ENCODE measurements at regions not wholly inside any gene's neighbourhood (a gene's known extent, or its start where the extent isn't known, plus 50 kb on each side); places are given as distances from the start of the nearest gene placed in this dataset.

DNA sequence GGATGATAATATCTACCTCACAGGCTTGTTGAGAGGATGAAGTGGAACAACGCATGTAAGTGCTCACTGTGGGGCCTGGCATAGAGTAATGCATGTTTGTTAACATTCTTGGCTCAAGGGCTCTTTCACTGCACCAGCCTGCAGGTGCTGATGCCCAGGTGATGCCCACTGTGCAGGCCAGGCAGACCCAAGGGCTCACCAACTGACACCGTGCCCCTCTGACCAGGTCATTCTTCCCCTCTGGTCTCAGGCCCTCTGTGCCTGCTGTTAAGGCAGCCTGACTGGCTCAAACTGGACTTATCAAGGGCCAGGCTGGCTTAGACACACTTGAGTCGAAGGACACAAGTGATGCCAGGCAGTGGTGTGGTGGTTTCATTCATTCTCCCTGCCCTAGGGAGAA, 90.5 kb downstream of the PJA1 start:
- no peak for TF ChIP-seq GATA3 (IDR thresholded peaks at IDR 0.05; ENCODE audit: low read depth, low read length)
- TF ChIP-seq GATA2 (IDR thresholded peaks at IDR 0.05; ENCODE audit: low read depth, low read length): no peak

DNA sequence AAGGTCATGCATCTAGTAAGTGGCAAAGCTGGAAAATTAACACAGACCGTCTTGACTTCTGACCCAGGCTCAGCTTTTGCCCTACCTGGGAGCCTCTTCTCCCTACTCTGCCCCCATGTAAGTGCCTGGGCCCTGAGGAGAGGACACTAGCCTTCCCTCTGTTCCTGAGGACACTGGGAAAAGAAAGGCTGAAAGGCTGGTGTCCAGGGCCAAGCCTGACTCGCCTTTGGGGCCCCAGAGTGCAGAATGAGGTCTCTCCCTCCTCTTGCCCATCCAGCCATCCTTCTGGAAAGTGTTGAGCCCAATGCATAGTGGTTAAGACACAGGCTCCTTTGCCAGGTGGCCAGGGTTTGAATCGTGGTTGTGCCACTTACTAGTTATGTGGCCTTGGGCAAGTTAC, 91.5 kb downstream of the PJA1 start:
- no peak for TF ChIP-seq GATA2 (IDR thresholded peaks at IDR 0.05; ENCODE audit: low read depth, low read length)
- no peak for TF ChIP-seq GATA3 (IDR thresholded peaks at IDR 0.05; ENCODE audit: low read depth, low read length)

DNA sequence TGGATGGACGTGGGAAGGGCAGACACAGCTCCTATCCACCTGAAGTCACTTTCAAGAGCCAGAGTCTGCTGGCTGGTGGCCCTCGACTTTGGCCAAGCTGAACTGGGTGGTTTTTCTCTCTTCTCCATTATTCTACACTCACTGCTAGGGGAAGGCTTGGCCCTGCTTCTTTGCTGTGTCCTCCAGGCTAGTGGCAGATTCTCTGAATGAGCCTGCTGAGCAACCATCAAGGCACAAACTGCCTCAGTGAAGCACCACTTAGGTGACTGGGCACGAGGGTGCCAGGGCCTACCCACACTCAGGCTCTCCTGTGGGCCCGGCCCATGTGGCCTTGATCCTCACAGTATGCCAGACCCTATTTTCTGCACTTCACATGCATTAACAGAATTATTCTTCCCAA, 92.0 kb downstream of the PJA1 start:
- no peak for TF ChIP-seq GATA2 (IDR thresholded peaks at IDR 0.05; ENCODE audit: low read depth, low read length)
- no peak for TF ChIP-seq GATA3 (IDR thresholded peaks at IDR 0.05; ENCODE audit: low read depth, low read length)

DNA sequence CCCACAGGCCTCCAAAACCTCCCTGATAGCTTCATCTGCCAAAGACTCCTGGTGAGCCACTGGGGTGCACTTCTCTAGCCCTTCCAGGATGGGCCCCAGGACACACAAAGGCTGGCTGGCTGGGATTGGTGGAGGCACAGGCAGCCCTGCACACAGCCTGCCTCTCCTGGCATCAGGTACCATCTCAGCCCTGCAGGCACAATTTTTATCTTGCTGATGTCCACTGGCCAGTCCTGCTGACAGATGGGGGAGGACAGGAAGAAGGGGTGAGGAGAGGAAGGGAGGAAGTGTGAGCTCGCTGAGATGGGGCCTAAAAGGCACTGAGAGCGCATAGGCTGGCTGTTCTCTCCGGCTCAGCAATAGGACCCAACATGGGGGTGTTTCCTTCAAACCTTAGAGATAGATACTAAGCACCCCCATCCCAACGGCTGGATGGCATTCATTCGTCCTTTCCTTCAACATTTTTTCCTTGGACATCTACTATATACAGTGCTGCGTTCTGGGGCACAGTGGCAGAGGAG, 92.7 kb downstream of the PJA1 start:
- TF ChIP-seq GATA2 (IDR thresholded peaks at IDR 0.05; ENCODE audit: low read depth, low read length) (no peak; the same call in 1 of the 2 replicates), GATA3 (IDR thresholded peaks at IDR 0.05; ENCODE audit: low read depth, low read length) (no peak)

DNA sequence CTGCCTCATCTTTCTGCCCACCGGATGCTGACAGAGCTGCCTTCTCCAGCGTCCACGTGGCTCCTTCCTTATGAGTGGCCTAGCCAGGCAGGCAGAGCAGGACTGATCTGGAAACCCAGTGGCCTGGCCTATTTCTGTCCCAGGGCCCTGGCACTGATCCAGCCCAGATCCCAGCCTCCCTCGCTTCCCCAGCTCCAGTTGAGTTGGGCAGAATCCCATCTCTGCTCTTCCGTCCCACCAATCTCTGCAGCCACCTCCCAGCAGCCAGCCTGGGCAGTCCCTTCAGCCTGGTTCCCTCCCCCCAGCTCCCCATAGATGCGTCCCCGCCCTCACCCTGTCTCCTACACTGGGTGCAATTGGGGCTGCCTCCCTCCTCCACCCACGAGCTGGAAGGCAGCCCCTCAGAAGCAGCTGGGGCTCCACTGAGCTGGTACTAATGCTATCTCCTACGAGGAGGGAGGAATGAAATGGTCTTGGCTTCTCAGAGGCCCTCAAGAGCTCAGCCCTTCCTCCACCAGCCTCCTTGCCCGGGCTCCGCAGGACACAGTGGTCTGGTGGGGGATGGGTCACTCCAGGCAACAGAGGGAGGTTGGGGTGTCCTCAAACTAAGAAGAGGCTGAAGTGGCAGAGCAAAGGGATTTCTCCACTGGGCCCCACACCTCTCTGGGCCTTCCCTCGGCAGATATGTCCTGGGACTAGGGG, 94.2 kb downstream of the PJA1 start:
- no peak for TF ChIP-seq GATA3 (IDR thresholded peaks at IDR 0.05; ENCODE audit: low read depth, low read length)
- TF ChIP-seq GATA2 (IDR thresholded peaks at IDR 0.05; ENCODE audit: low read depth, low read length): no peak

DNA sequence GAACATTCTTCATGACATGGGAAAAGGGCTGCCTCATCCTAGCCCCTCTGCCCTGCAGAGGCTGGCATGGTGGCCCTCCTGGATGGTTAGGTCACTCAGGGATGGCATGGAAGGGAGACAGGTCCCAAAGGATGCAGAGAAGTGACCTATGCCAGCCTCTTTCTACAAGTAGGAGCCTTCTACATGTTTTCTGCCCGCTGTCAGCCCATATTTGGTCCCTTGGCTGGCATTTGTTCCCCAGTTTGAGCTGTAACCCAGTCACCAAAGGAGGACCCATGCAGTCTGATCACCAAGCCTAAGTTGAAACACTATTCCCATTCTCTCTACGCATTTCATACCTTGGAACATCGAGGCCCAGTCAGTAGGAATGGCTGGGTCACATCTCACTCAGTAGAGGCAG, 95.4 kb downstream of the PJA1 start:
- no peak for TF ChIP-seq GATA2 (IDR thresholded peaks at IDR 0.05; ENCODE audit: low read depth, low read length)
- no peak for TF ChIP-seq GATA3 (IDR thresholded peaks at IDR 0.05; ENCODE audit: low read depth, low read length)

DNA sequence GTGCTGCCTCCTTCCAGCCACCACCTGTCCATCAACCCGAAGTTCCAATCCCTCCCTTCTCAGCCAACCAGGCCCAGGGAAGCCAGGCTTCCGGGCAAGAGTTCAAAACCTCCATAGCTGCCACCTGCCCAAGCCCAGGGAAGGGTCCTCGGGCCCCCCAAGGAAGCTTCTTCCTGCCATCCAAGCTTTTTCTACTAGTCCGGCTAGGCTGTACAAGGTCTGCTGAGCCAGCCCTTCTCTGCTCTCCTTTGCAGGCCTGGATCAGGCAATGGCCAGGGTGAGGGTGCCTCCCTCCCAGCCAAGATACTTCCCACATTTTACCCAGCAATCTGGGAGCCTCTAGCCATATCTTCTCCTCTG, 96.2 kb downstream of the PJA1 start:
- TF ChIP-seq GATA3 (IDR thresholded peaks at IDR 0.05; ENCODE audit: low read depth, low read length) (no peak), GATA2 (IDR thresholded peaks at IDR 0.05; ENCODE audit: low read depth, low read length) (no peak)

DNA sequence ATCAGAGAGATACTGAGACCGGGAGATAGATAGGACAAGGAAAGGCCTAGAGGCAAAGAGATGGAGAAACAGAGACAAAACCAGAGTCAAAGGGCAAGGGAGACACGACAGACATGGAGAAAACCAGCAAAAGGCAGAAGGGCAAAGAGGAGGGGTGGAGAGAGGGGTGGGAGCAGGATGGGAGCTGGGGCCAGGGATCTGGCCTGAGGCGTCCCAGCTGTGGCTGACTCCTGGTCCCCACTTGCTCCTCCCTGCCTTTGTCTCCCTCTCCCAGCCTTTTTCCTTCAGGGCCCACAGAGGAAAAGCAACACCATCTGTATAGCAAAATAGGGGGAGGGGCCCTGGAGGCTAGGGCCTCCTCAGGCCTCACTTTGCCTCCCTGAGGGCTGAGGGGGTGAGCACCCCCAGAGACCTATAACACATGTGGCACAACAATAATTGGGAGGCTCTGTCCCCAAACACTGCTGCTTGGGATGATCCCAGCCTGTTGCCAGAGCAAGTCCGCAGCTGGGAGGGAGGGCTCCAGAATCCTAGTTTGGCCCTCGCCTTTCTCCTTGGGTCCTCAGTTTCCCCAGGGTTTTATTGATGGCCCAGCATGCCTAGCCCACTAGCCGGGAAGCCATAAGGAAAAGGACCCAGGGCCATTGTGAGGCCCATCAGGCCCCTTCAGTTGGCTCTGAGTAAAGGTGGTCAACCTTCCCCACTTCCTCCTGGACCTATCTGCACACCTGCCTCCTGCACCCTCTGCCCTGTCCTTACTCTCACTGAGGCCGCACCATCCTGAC, 96.8 kb downstream of the PJA1 start:
- TF ChIP-seq GATA2 (IDR thresholded peaks at IDR 0.05; ENCODE audit: low read depth, low read length) (no peak), GATA3 (IDR thresholded peaks at IDR 0.05; ENCODE audit: low read depth, low read length) (no peak)

DNA sequence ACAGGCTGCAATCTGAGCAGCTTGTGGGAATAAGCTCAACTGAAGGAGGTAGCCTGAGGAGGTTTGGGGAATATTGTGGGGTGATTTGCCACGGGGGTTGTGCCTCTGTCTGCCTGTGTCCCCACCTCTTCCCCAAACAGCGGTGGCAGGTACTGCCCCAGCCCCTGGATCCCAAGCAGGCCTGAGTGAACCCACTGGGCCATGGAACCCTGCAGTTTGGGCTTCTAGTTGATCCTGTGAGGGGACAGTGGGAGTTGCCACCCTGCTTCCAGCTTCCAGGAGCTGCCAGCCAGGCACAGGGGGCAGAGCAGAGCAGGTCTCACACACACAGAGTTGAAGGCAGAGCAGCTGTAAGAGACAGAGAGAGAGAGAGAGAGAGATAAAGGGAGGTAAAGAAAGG, 97.4 kb downstream of the PJA1 start:
- TF ChIP-seq GATA3 (IDR thresholded peaks at IDR 0.05; ENCODE audit: low read depth, low read length) (no peak), GATA2 (IDR thresholded peaks at IDR 0.05; ENCODE audit: low read depth, low read length) (no peak)

DNA sequence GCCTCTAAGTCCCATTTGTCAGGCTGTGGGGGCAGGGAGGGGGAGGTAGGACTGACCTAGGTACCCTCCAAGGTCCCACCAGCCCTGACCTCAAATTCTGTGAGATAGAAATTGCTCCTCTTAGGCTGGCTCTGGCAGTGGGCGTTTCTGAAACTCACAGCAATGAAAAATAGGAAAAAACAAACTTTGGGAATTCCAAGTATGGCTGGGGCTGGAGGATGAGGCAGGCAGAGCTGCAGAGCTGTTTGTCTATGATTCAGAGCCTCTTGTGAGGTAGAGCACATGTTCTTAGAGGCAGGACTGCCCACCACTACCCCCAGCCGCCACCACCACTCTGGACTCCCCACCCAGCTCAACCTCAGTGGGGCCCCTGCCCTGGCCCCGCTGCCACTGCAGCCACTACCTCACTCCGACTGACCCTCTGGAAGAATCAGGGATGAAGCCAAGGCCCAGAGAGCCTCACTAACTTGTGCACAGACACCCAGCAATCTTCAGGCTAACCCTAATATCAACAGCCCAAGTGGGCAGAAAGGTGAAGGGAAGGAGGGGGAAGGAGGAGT, 98.2 kb downstream of the PJA1 start:
- TF ChIP-seq GATA2 (IDR thresholded peaks at IDR 0.05; ENCODE audit: low read depth, low read length): no peak
- no peak for TF ChIP-seq GATA3 (IDR thresholded peaks at IDR 0.05; ENCODE audit: low read depth, low read length)

DNA sequence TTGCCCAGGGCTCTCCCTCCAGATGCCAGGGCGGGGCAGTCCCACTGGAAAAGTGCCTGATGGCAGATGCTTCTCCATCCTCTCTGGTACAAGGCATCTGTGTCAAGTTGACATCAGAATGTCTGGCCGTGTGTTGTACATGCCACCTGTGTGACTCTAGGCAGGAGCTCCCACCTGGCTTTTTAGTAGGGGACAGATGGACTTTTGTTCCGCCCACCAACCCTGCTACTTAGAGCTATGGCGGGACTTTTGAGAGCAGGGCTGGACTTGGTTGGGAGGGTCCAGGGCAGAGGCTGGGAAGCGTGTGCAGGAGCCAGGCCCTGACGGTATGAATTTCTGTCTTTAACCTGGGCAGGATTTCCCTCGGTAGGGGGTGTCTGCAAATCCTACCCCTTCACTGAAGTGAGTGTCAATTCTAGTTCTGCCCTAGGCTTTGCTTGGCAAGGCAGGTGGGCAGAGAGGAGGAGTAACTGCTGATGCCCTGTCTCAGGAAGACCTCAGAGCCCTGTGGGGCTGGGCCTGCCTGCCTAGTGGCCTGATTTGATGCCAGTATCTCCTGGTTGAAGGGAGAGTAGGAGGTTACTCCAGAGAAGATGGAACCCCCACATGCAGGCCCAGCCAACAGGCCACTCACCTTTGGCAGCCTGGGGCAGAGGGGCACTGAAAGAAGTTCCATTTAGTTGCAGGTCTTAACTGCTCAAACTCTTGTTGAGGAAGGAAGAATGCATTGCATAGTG, 99.1 kb downstream of the PJA1 start:
- TF ChIP-seq GATA3 (IDR thresholded peaks at IDR 0.05; ENCODE audit: low read depth, low read length) (no peak), GATA2 (IDR thresholded peaks at IDR 0.05; ENCODE audit: low read depth, low read length) (no peak)

DNA sequence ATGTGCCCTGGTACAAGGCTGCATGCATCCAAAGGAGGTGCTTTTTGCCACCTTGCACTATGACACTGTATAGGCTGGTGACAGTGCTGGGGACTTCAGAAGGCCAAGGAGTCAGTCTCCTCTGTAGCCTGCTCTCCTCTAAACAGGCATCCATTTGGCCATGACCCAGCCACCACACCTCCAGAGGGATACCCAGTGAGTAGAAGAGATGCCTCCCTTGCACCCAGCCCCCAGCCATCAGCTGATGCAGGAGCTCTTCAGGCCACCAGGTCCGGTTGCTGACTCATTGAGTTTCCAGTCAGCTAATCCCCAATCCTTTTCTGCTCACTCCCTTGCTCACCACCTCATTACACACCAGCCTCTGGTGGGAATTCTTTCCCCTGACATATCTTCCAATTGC, 99.8 kb downstream of the PJA1 start:
- TF ChIP-seq GATA2 (IDR thresholded peaks at IDR 0.05; ENCODE audit: low read depth, low read length): no peak
- no peak for TF ChIP-seq GATA3 (IDR thresholded peaks at IDR 0.05; ENCODE audit: low read depth, low read length)

DNA sequence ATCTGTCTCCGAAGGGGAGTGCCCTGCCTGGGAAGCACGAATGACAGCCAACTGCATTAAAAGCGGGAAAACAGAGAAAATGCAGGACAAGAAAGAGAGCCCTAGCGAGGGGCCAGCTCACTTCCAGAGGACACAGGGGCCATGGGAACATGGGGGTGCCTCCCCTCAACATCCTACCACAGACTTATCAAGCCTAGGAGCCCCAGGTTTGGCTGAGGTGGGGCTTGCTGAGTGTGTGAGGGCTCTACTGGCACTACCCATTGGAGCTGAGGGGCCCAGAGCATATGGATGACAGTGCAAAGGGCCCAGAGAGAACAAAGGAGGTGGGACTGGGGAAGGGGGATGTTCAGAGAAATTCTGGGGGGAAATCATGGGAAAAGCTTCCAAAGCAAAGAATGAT, 101.8 kb downstream of the PJA1 start:
- TF ChIP-seq GATA3 (IDR thresholded peaks at IDR 0.05; ENCODE audit: low read depth, low read length) (no peak), GATA2 (IDR thresholded peaks at IDR 0.05; ENCODE audit: low read depth, low read length) (no peak)

DNA sequence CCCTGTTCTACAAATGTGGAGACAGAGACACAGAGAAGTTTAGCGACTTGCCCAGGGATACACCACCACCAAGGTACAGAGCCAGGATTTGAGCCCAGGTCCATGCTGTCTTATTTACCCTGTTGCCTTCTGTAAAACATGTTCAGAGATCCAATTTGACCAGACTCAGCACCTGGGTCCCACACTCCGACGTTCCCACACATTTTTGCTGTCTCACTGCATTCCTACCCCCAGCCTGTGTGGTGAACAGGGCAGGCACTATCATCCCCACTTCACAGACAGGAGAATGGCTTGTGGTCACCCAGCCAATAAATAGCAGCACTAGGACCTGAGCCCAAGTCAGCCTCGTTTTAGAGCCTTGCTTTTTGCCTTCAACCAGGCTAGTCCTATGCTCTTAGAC, 102.8 kb downstream of the PJA1 start:
- no peak for TF ChIP-seq GATA3 (IDR thresholded peaks at IDR 0.05; ENCODE audit: low read depth, low read length)
- TF ChIP-seq GATA2 (IDR thresholded peaks at IDR 0.05; ENCODE audit: low read depth, low read length): no peak

All from SH-SY5Y (cell line).